Activated naive CD8-positive, alpha-beta T cell treated with anti-CD3 and anti-CD28 coated beads, Interleukin-2, amount 10 ng/mL, durations not matched to agents 7 days and 5 days (primary cell): ENCODE measurements at regions not wholly inside any gene's neighbourhood (a gene's known extent, or its start where the extent isn't known, plus 50 kb on each side); places are given as distances from the start of the nearest gene placed in this dataset.
"Not testable (repeated sequence)": the region's sequence is repeated elsewhere in the genome, so short reads cannot be mapped to it uniquely, and the experiment has no call there.

Experiments used
- ATAC-seq: fragments of 150-1000 bp; cut with Tn5 transposase; one replicate; pipeline ENCODE4 v1.10.0; 2021; ENCODE audit warnings: low read depth, moderate library complexity
- POLR2A ChIA-PET: fragments of 350-600 bp; sonication (Branson Sonifier 250); formaldehyde crosslinking; loops from one replicate; lab custom pipeline; 2021; ENCODE audit warnings: antibody characterized with exemption; lab: Charles Lee
- DNase-seq: peaks from one replicate; pipeline ENCODE4 v3.0.0; 2021
- H3K27ac Mint-ChIP-seq: one replicate; pipeline ENCODE4 v1.8.0; 2022; ENCODE audit warnings: mild to moderate bottlenecking, mixed read lengths
- H3K27me3 Mint-ChIP-seq: one replicate; pipeline ENCODE4 v1.8.0; 2022; ENCODE audit warnings: mild to moderate bottlenecking, moderate library complexity, mixed read lengths
- H3K36me3 Mint-ChIP-seq: one replicate; pipeline ENCODE4 v1.8.0; 2021; ENCODE audit warnings: mild to moderate bottlenecking, mixed read lengths
- H3K4me1 Mint-ChIP-seq: one replicate; pipeline ENCODE4 v1.8.0; 2021; ENCODE audit warnings: mixed read lengths
- H3K4me3 Mint-ChIP-seq: one replicate; pipeline ENCODE4 v1.8.0; 2022; ENCODE audit warnings: mild to moderate bottlenecking, moderate library complexity, mixed read lengths
- H3K9me3 Mint-ChIP-seq: one replicate; pipeline ENCODE4 v1.8.0; 2021; ENCODE audit warnings: mixed read lengths

DNA sequence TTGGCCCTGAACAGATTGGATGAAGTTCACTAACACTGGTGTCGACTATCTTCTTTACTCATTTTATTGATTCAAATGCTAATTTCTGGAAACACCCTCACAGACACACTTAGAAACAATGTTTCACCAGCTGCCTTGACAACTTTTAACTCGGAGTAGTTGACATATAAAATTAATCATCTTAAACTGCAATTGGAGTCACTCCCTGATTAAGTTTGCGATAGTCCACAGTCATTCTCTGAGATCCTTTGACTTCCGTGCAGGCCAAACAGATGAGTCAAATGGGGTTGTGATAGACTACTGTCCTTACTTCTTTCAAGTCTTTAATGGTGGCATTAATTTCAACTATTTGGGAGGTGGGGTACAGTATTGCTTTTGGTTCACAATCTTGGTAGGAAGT lies 114.4 kb upstream of the PCSK1 start:
- no peaks in the 10 kb centered on the region for H3K4me1 Mint-ChIP-seq
- ATAC-seq, result no peak
- no peaks in the 10 kb centered on the region for H3K36me3 Mint-ChIP-seq
- H3K27me3 Mint-ChIP-seq, result peaks cover 7% of the 10 kb centered on the region
- no peak overlapping the region for H3K27ac Mint-ChIP-seq
- POLR2A ChIA-PET, result no interaction called here
- peaks cover 1% of the 10 kb centered on the region for H3K9me3 Mint-ChIP-seq
- H3K4me3 Mint-ChIP-seq, result no peak overlapping the region
- DNase-seq, result no peak

DNA sequence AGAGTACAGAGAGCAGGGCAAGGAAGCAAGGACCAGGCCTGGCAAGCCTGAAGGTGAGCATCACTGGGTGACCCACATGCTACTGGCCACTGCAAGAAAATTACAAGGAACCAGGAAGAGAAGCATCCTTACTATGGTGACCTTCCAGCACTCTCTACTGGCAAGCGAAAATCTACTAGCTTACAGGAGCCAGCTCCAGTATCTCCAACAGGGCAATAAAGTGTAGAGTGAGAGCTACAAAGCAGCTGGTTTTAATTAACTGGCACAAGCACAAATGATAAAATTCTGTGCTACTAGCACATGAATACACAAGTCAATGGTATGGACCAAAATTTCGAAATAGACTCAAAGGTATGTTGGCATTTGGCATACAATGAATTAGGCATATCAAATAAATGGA lies 113.3 kb upstream of the CAST start:
- Mint-ChIP-seq H3K27me3 (peaks cover 9% of the 10 kb centered on the region), H3K4me3 (no peak overlapping the region), H3K9me3 (peaks cover 2% of the 10 kb centered on the region), H3K27ac (no peak overlapping the region), H3K36me3 (no peaks in the 10 kb centered on the region), H3K4me1 (no peaks in the 10 kb centered on the region)
- no peak for ATAC-seq
- POLR2A ChIA-PET, result no interaction called here
- DNase-seq, result no peak

DNA sequence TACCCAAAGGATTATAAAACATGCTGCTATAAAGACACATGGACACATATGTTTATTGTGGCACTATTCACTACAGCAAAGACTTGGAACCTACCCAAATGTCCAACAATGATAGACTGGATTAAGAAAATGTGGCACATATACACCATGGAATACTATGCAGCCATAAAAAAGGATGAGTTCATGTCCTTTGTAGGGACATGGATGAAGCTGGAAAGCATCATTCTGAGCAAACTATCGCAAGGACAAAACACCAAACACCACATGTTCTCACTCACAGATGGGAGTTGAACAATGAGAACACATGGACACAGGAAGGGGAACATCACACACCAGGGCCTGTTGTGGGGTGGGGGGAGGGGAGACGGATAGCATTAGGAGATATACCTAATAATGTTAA lies 101.3 kb upstream of the CAST start:
- H3K36me3 Mint-ChIP-seq, H3K4me3 Mint-ChIP-seq, DNase-seq, POLR2A ChIA-PET, H3K4me1 Mint-ChIP-seq, H3K9me3 Mint-ChIP-seq, ATAC-seq, H3K27ac Mint-ChIP-seq, H3K27me3 Mint-ChIP-seq: not testable (repeated sequence)

GRCh38 chr5:96562614-96563013 lies 99.6 kb upstream of the CAST start:
- DNase-seq, result no peak
- ATAC-seq, result no peak
- Mint-ChIP-seq H3K27ac (no peak overlapping the region), H3K4me3 (no peak overlapping the region), H3K4me1 (peaks cover 13% of the 10 kb centered on the region), H3K27me3 (peaks cover 3% of the 10 kb centered on the region), H3K36me3 (peaks cover 1% of the 10 kb centered on the region), H3K9me3 (no peaks in the 10 kb centered on the region)
- POLR2A ChIA-PET, result no interaction called here

DNA sequence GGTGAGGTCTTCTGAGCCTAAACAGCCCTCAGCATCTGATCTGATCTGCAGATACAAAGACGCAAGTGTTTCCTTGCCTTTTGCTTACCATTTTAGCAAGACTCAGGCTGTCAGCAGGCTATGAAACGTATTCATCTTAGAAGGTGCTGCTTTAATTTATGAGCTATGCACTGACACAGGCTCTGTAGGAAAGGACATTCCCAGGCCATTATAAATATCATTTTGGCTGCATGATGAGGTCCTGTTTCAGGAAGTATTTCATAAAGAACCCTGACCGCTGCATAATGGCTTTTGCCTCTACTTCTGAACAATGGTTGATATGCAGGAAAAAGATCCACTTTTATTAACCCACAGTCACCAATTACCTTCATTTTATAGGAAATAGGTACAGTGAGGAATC lies 98.4 kb upstream of the CAST start:
- no peak overlapping the region for H3K4me3 Mint-ChIP-seq
- ATAC-seq (no peak), DNase-seq (no peak)
- POLR2A ChIA-PET, result no interaction called here
- no peak overlapping the region for H3K27ac Mint-ChIP-seq
- H3K9me3 Mint-ChIP-seq, result no peaks in the 10 kb centered on the region
- H3K4me1 Mint-ChIP-seq, result peaks cover 13% of the 10 kb centered on the region
- peaks cover 5% of the 10 kb centered on the region for H3K27me3 Mint-ChIP-seq
- H3K36me3 Mint-ChIP-seq, result no peaks in the 10 kb centered on the region

DNA sequence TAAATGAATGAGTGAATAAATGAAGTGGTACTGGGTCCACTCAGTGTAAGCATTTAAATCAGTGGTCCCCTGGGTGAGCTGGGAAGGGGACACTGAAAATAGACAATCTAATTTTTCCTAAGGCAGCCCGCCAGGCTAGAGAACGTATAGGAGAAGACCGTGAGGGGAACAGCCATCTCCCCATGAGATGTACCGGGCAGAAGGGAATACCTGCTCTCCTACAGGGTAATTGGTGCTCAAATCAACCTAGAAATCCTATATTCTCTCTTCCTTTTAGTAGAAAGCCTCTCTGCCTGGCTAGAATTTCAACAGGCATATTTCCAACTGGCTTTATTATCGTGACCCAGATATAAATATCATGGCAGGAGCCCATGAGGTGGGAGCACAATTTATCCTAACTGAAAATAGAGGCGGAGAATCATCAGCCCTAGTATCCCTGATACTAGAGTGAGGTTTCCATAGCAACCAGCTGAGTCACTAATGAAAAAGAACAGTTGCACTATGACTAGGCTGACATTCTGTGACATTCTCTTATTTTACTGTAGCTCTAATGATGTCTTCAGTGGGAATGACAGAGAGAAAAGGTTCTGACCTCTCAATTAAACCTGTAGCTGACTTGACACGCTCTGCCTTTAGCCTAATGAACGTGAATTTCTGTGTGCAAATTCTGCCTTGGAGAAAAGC lies 96.5 kb upstream of the CAST start:
- POLR2A ChIA-PET, result no interaction called here
- Mint-ChIP-seq H3K9me3 (no peaks in the 10 kb centered on the region), H3K27me3 (peaks cover 8% of the 10 kb centered on the region), H3K4me1 (peaks cover 13% of the 10 kb centered on the region), H3K36me3 (no peaks in the 10 kb centered on the region), H3K4me3 (no peak overlapping the region), H3K27ac (no peak overlapping the region)
- no peak for ATAC-seq
- no peak for DNase-seq

DNA sequence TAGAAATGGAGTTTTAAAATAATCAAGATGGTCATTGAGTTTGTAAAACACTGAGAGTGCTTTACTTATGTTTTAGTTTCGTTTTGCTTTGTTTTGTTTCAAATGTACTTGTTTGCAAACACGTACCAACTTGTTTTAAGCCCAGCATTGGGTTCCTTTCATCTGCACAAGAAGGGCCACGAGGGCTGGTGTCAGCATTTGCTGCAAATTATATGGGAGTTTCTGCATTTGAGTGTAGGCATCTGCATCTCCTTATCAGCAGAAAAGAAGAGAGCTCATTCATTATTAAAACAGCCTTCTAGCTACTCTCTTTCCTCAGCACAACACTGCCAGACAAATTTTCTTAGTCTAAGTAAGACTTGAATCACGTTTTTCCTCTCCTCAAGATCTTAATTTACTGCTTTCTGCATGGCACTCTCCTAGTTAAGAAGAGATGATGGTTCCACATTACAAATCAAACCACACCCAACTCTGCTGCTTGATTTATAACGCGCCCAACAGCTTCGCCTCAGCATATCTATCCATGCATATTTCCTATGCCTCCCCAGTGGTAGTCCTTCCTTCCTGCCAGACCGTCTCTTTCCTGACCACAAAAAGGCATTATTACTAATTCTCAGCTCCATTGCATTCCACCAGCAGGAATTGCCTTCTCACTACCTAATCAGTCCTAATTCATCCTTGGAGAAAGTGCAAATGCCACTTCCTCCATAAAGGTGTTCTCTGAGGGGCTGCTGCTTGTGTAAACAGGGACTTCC lies 95.2 kb upstream of the CAST start:
- DNase-seq, result no peak
- ATAC-seq, result no peak
- POLR2A ChIA-PET, result no interaction called here
- H3K4me1 Mint-ChIP-seq, result peaks cover 13% of the 10 kb centered on the region
- peak overlapping the region; percentile 49 for H3K4me3 Mint-ChIP-seq
- no peaks in the 10 kb centered on the region for H3K36me3 Mint-ChIP-seq
- no peak overlapping the region for H3K27ac Mint-ChIP-seq
- no peaks in the 10 kb centered on the region for H3K9me3 Mint-ChIP-seq
- H3K27me3 Mint-ChIP-seq, result peaks cover 8% of the 10 kb centered on the region

- Mint-ChIP-seq H3K9me3 (no peaks in the 10 kb centered on the region), H3K4me1 (peaks cover 17% of the 10 kb centered on the region)
Observed at GRCh38 chr5:96569332-96569731, 92.8 kb upstream of the CAST start.

GRCh38 chr5:96569770-96570169 lies 92.4 kb upstream of the CAST start:
- no peaks in the 10 kb centered on the region for H3K36me3 Mint-ChIP-seq
- H3K4me1 Mint-ChIP-seq, result peaks cover 17% of the 10 kb centered on the region
- POLR2A ChIA-PET, result no interaction called here
- DNase-seq, result no peak
- ATAC-seq, result no peak
- peaks cover 11% of the 10 kb centered on the region for H3K27me3 Mint-ChIP-seq
- no peak overlapping the region for H3K4me3 Mint-ChIP-seq
- no peak overlapping the region for H3K27ac Mint-ChIP-seq
- no peaks in the 10 kb centered on the region for H3K9me3 Mint-ChIP-seq

More at GRCh38 chr5:96569332-96569731, 92.8 kb upstream of the CAST start:
- no peak overlapping the region for H3K27ac Mint-ChIP-seq
- peaks cover 11% of the 10 kb centered on the region for H3K27me3 Mint-ChIP-seq
- DNase-seq (no peak), ATAC-seq (no peak)
- H3K36me3 Mint-ChIP-seq, result no peaks in the 10 kb centered on the region
- H3K4me3 Mint-ChIP-seq, result no peak overlapping the region
- POLR2A ChIA-PET, result no interaction called here

GRCh38 chr5:96572864-96573512 lies 89.2 kb upstream of the CAST start:
- no peak overlapping the region for H3K27ac Mint-ChIP-seq
- H3K9me3 Mint-ChIP-seq, result no peaks in the 10 kb centered on the region
- POLR2A ChIA-PET, result no interaction called here
- H3K36me3 Mint-ChIP-seq, result no peaks in the 10 kb centered on the region
- no peak overlapping the region for H3K4me3 Mint-ChIP-seq
- peaks cover 11% of the 10 kb centered on the region for H3K27me3 Mint-ChIP-seq
- ATAC-seq (no peak), DNase-seq (no peak)
- peaks cover 4% of the 10 kb centered on the region for H3K4me1 Mint-ChIP-seq

GRCh38 chr5:96573513-96573894 lies 88.7 kb upstream of the CAST start:
- no peaks in the 10 kb centered on the region for H3K36me3 Mint-ChIP-seq
- H3K27me3 Mint-ChIP-seq, result peaks cover 10% of the 10 kb centered on the region
- no peaks in the 10 kb centered on the region for H3K9me3 Mint-ChIP-seq
- H3K27ac Mint-ChIP-seq, result no peak overlapping the region
- ATAC-seq, result no peak
- no peak for DNase-seq
- H3K4me1 Mint-ChIP-seq, result peaks cover 4% of the 10 kb centered on the region
- H3K4me3 Mint-ChIP-seq, result no peak overlapping the region
- POLR2A ChIA-PET, result no interaction called here

DNA sequence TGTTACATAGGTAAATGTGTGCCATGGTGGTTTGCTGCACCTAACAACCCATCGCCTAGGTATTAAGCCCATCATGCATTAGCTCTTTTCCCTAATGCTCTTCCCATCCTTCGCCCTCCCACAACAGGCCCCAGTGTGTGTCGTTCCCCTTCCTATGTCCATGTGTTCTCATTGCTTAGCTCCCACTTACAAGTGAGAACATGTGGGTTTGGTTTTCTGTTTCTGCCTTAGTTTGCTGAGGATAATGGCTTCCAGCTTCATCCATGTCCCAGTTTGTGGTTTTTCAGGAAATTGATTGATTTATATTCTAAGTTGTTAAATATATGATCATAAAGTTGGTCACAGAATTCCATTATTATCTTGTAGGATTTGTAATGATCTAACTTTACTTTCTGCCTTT lies 85.3 kb upstream of the CAST start:
- POLR2A ChIA-PET, result no interaction called here
- Mint-ChIP-seq H3K27me3 (peaks cover 4% of the 10 kb centered on the region), H3K27ac (no peak overlapping the region), H3K4me1 (peaks cover 4% of the 10 kb centered on the region), H3K4me3 (no peak overlapping the region), H3K36me3 (no peaks in the 10 kb centered on the region), H3K9me3 (no peaks in the 10 kb centered on the region)
- ATAC-seq (no peak), DNase-seq (no peak)

- Mint-ChIP-seq H3K27ac (no peak overlapping the region), H3K4me1 (peaks cover under 1% of the 10 kb centered on the region), H3K27me3 (peaks cover 6% of the 10 kb centered on the region), H3K36me3 (no peaks in the 10 kb centered on the region), H3K9me3 (no peaks in the 10 kb centered on the region), H3K4me3 (no peak overlapping the region)
- no peak for ATAC-seq
- POLR2A ChIA-PET, result no interaction called here
- DNase-seq, result no peak
Observed at GRCh38 chr5:96577909-96578308, 84.3 kb upstream of the CAST start.

DNA sequence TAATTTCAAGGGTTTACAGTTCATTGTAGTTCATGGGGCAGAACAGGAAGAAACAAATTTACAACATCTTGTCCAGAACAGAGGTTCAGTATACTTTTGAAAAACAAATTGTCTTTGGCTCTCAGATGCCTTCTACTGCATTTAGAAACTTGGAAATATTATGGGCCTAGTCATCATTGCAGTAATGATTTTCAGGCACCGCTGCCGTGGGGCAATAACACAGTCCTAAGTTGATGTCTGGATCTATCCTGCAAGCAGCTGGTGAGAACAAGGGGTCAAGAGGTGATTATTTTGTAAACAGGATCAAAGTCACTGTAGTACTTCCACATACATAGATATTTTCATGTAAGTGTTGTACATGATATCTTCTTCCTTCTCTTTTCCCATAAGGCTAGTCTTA lies 82.5 kb upstream of the CAST start:
- no peak overlapping the region for H3K27ac Mint-ChIP-seq
- no peak for ATAC-seq
- POLR2A ChIA-PET, result no interaction called here
- H3K4me1 Mint-ChIP-seq, result peaks cover 4% of the 10 kb centered on the region
- peaks cover 8% of the 10 kb centered on the region for H3K27me3 Mint-ChIP-seq
- DNase-seq, result no peak
- H3K9me3 Mint-ChIP-seq, result no peaks in the 10 kb centered on the region
- H3K4me3 Mint-ChIP-seq, result no peak overlapping the region
- no peaks in the 10 kb centered on the region for H3K36me3 Mint-ChIP-seq
